Glutamatergic neuron (in vitro differentiated cells): ENCODE measurements at regions not wholly inside any gene's neighbourhood (a gene's known extent, or its start where the extent isn't known, plus 50 kb on each side); places are given as distances from the start of the nearest gene placed in this dataset.

ENCODE experiments used
- DNase-seq: peaks from one replicate; pipeline ENCODE4 v3.0.0; 2022
- H3K27ac Mint-ChIP-seq: one replicate; pipeline ENCODE4 v1.8.0; 2020; ENCODE audit warnings: mild to moderate bottlenecking, mixed read lengths, inconsistent platforms; ENCODE audit not compliant: unreplicated experiment
- H3K27me3 Mint-ChIP-seq: one replicate; pipeline ENCODE4 v1.8.0; 2020; ENCODE audit warnings: mild to moderate bottlenecking, moderate library complexity, mixed read lengths, inconsistent platforms; ENCODE audit not compliant: unreplicated experiment
- H3K36me3 Mint-ChIP-seq: one replicate; pipeline ENCODE4 v1.8.0; 2020; ENCODE audit warnings: mild to moderate bottlenecking, mixed read lengths, inconsistent platforms; ENCODE audit not compliant: unreplicated experiment
- H3K4me1 Mint-ChIP-seq: one replicate; pipeline ENCODE4 v1.8.0; 2020; ENCODE audit warnings: mild to moderate bottlenecking, low read depth, mixed read lengths, inconsistent platforms; ENCODE audit not compliant: unreplicated experiment
- H3K4me3 Mint-ChIP-seq: one replicate; pipeline ENCODE4 v1.8.0; 2020; ENCODE audit warnings: mild to moderate bottlenecking, mixed read lengths, inconsistent platforms; ENCODE audit not compliant: unreplicated experiment
- H3K9me3 Mint-ChIP-seq: one replicate; pipeline ENCODE4 v1.8.0; 2020; ENCODE audit warnings: mild to moderate bottlenecking, moderate library complexity, mixed read lengths, inconsistent platforms; ENCODE audit not compliant: unreplicated experiment
- CTCF ChIP-seq: fragments of 200-600 bp; sonication (generic); IDR thresholded peaks from one replicate; pipeline ENCODE4 v1.5.0; 2021; ENCODE audit not compliant: partially characterized antibody, unreplicated experiment

- DNase-seq = no peak
- no peak overlapping the region for H3K4me3 Mint-ChIP-seq
- H3K36me3 Mint-ChIP-seq = no peaks in the 10 kb centered on the region
- H3K9me3 Mint-ChIP-seq = peaks cover 3% of the 10 kb centered on the region
- H3K27ac Mint-ChIP-seq = no peak overlapping the region
- no peak for TF ChIP-seq CTCF
- H3K27me3 Mint-ChIP-seq = no peaks in the 10 kb centered on the region
- peaks cover 4% of the 10 kb centered on the region for H3K4me1 Mint-ChIP-seq
These were observed 129.9 kb upstream of the TNS3 start for GRCh38 chr7:47711776-47712175.

- Mint-ChIP-seq H3K27me3 (no peaks in the 10 kb centered on the region), H3K36me3 (no peaks in the 10 kb centered on the region), H3K9me3 (peaks cover 3% of the 10 kb centered on the region), H3K4me3 (no peak overlapping the region), H3K4me1 (peaks cover 4% of the 10 kb centered on the region), H3K27ac (no peak overlapping the region)
- DNase-seq = no peak
- no peak for TF ChIP-seq CTCF
These were observed 128.5 kb upstream of the TNS3 start for GRCh38 chr7:47710201-47710935.

- Mint-ChIP-seq H3K9me3 (peaks cover 3% of the 10 kb centered on the region), H3K27me3 (no peaks in the 10 kb centered on the region), H3K27ac (no peak overlapping the region), H3K36me3 (no peaks in the 10 kb centered on the region), H3K4me3 (no peak overlapping the region), H3K4me1 (peaks cover 4% of the 10 kb centered on the region)
- DNase-seq = no peak
- TF ChIP-seq CTCF = no peak
These were observed 127.5 kb upstream of the TNS3 start for GRCh38 chr7:47709451-47709850.

- no peak for TF ChIP-seq CTCF
- Mint-ChIP-seq H3K4me1 (peaks cover 4% of the 10 kb centered on the region), H3K27me3 (no peaks in the 10 kb centered on the region), H3K9me3 (peaks cover 3% of the 10 kb centered on the region), H3K36me3 (no peaks in the 10 kb centered on the region), H3K4me3 (no peak overlapping the region), H3K27ac (no peak overlapping the region)
- no peak for DNase-seq
These were observed 127.1 kb upstream of the TNS3 start for GRCh38 chr7:47709051-47709450.

GRCh38 chr7:47707583-47707982, 125.7 kb upstream of the TNS3 start:
- Mint-ChIP-seq H3K27ac (no peak overlapping the region), H3K4me3 (no peak overlapping the region), H3K9me3 (peaks cover 3% of the 10 kb centered on the region), H3K27me3 (no peaks in the 10 kb centered on the region), H3K4me1 (peaks cover 1% of the 10 kb centered on the region), H3K36me3 (no peaks in the 10 kb centered on the region)
- no peak for TF ChIP-seq CTCF
- DNase-seq = no peak
